ENCODE measurements at regions not wholly inside any gene's neighbourhood (a gene's known extent, or its start where the extent isn't known, plus 50 kb on each side); places are given as distances from the start of the nearest gene placed in this dataset.

GRCh38 chr13:86986448-86986847 lies 684.7 kb upstream of the SLITRK5 start:
- Mint-ChIP-seq H3K4me1 (ENCODE audit: low read depth) (no peaks in the 10 kb centered on the region), H3K4me3 (ENCODE audit: unreplicated experiment) (no peak overlapping the region), H3K36me3 (ENCODE audit: low read depth) (peaks cover 2% of the 10 kb centered on the region), H3K9me3 (ENCODE audit: low read depth) (no peaks in the 10 kb centered on the region), H3K27ac (ENCODE audit: unreplicated experiment) (no peak overlapping the region), H3K27me3 (ENCODE audit: low read depth) (peaks cover 2% of the 10 kb centered on the region)
- no peak for DNase-seq (ENCODE audit: low spot score)
- TF ChIP-seq CTCF (IDR thresholded peaks at IDR 0.05), result no peak

DNA sequence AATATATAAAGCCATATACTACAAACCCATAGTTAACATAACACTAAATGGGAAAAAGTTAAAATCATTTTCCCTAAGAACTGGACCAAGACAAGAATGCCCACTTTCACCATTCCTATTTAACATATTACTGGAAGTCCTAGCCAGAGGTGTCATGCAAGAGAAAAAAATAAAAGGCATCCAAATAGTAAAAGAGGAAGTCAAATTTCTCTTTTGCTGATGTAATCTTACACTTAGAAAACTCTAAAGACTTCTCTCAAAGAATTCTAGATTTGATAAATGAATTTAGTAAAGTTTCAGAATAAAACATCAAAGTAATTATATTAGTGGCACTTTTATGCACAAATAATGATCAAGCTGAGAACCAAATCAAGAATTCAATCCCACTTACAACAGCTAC lies 678.9 kb upstream of the SLITRK5 start:
- no peak for DNase-seq (ENCODE audit: low spot score)
- no peak overlapping the region for H3K27ac Mint-ChIP-seq (ENCODE audit: unreplicated experiment)
- no peaks in the 10 kb centered on the region for H3K27me3 Mint-ChIP-seq (ENCODE audit: low read depth)
- peaks cover 16% of the 10 kb centered on the region for H3K9me3 Mint-ChIP-seq (ENCODE audit: low read depth)
- peaks cover 4% of the 10 kb centered on the region for H3K36me3 Mint-ChIP-seq (ENCODE audit: low read depth)
- H3K4me3 Mint-ChIP-seq (ENCODE audit: unreplicated experiment), result no peak overlapping the region
- TF ChIP-seq CTCF (IDR thresholded peaks at IDR 0.05), result no peak
- H3K4me1 Mint-ChIP-seq (ENCODE audit: low read depth), result no peaks in the 10 kb centered on the region

DNA sequence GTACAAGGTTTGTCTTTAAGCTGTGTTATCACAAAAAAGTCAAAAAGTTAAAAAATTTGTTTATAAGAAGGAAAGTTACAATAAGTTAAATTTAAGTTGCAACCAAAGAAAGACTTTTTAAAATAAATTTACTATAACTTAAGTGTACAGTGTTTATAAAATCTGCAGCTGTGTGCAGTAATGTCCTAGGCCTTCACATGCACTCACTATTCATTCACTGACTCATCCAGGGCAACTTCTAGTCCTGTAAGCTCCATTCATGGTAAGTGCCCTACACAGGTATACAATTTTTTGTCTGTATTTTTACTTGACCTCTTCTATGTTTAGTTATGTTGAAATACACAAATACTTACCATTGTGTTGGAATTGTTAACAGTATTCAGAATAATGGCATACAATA lies 667.9 kb upstream of the SLITRK5 start:
- no peaks in the 10 kb centered on the region for H3K36me3 Mint-ChIP-seq (ENCODE audit: low read depth)
- TF ChIP-seq CTCF (IDR thresholded peaks at IDR 0.05), result no peak
- H3K27ac Mint-ChIP-seq (ENCODE audit: unreplicated experiment), result no peak overlapping the region
- no peak for DNase-seq (ENCODE audit: low spot score)
- no peaks in the 10 kb centered on the region for H3K4me1 Mint-ChIP-seq (ENCODE audit: low read depth)
- H3K4me3 Mint-ChIP-seq (ENCODE audit: unreplicated experiment), result no peak overlapping the region
- peaks cover 10% of the 10 kb centered on the region for H3K9me3 Mint-ChIP-seq (ENCODE audit: low read depth)
- peaks cover 1% of the 10 kb centered on the region for H3K27me3 Mint-ChIP-seq (ENCODE audit: low read depth)

DNA sequence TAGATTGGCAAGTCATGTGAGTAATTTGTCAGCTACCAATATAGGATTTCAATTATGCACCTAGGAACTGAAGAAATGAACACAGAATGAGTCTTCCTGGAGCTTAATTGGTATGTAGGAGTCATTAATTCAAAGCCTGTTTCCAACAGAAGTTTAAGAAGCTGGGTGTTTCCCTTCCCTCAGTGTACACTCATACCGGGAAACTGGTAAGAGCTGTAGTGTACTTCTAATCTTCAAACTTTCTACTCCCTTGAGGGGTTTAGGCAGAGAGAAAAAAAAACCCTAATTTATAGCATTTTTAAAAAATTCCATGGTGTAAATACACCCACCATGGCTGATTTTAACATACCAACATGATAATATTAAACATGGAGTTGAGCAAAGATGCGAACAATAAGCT lies 665.7 kb upstream of the SLITRK5 start:
- no peak for DNase-seq (ENCODE audit: low spot score)
- no peak for TF ChIP-seq CTCF (IDR thresholded peaks at IDR 0.05)
- Mint-ChIP-seq H3K27me3 (ENCODE audit: low read depth) (peaks cover 1% of the 10 kb centered on the region), H3K27ac (ENCODE audit: unreplicated experiment) (no peak overlapping the region), H3K9me3 (ENCODE audit: low read depth) (peaks cover 16% of the 10 kb centered on the region), H3K4me3 (ENCODE audit: unreplicated experiment) (no peak overlapping the region), H3K36me3 (ENCODE audit: low read depth) (peaks cover 5% of the 10 kb centered on the region), H3K4me1 (ENCODE audit: low read depth) (no peaks in the 10 kb centered on the region)

- H3K4me3 Mint-ChIP-seq (ENCODE audit: unreplicated experiment), result no peak overlapping the region
- no peaks in the 10 kb centered on the region for H3K27me3 Mint-ChIP-seq (ENCODE audit: low read depth)
- H3K36me3 Mint-ChIP-seq (ENCODE audit: low read depth), result no peaks in the 10 kb centered on the region
- H3K4me1 Mint-ChIP-seq (ENCODE audit: low read depth), result no peaks in the 10 kb centered on the region
- H3K27ac Mint-ChIP-seq (ENCODE audit: unreplicated experiment), result no peak overlapping the region
- TF ChIP-seq CTCF (IDR thresholded peaks at IDR 0.05), result no peak
- no peak for DNase-seq (ENCODE audit: low spot score)
- H3K9me3 Mint-ChIP-seq (ENCODE audit: low read depth), result no peaks in the 10 kb centered on the region
Measured at GRCh38 chr13:87035526-87035925, 635.6 kb upstream of the SLITRK5 start.

Measured in chondrocyte (in vitro differentiated cells).